Skeletal muscle tissue (tissue), 3 donors: ENCODE measurements at regions not wholly inside any gene's neighbourhood (a gene's known extent, or its start where the extent isn't known, plus 50 kb on each side); places are given as distances from the start of the nearest gene placed in this dataset.

Source experiments
- H3K27ac ChIP-seq: one replicate; pipeline ENCODE4 v1.7.0; 2013; ENCODE audit warnings: mild to moderate bottlenecking, low read depth, low read length, inconsistent platforms
- H3K27me3 ChIP-seq, 3 donors: one replicate each; pipeline ENCODE4 v1.7.0; 2013; ENCODE audit warnings: low read length in 3 of 3; ENCODE audit not compliant: control insufficient read depth in 3 of 3, insufficient read depth in 3 of 3
- H3K36me3 ChIP-seq, 3 donors: one replicate each; pipeline ENCODE4 v1.7.0; 2013; ENCODE audit warnings: low read length in 3 of 3; ENCODE audit not compliant: control insufficient read depth in 3 of 3, insufficient read depth in 3 of 3
- H3K4me1 ChIP-seq, 3 donors: one replicate each; pipeline ENCODE4 v1.7.0; 2013; ENCODE audit warnings: low read length in 3 of 3, mild to moderate bottlenecking in 3 of 3; ENCODE audit not compliant: control insufficient read depth in 3 of 3, insufficient read depth in 3 of 3
- H3K4me3 ChIP-seq, 3 donors: one replicate each; pipeline ENCODE4 v1.7.0; 2013; ENCODE audit warnings: low read length in 3 of 3
- H3K9ac ChIP-seq, 3 donors: one replicate each; pipeline ENCODE4 v1.7.0; 2013; ENCODE audit warnings: low read length in 3 of 3, mild to moderate bottlenecking in 3 of 3, moderate library complexity in 2 of 3, low read depth in 1 of 3
- H3K9me3 ChIP-seq, 3 donors: one replicate each; pipeline ENCODE4 v1.7.0; 2013; ENCODE audit warnings: low read length in 3 of 3; ENCODE audit not compliant: control insufficient read depth in 3 of 3
- donor health status: Osteomylitis.

DNA sequence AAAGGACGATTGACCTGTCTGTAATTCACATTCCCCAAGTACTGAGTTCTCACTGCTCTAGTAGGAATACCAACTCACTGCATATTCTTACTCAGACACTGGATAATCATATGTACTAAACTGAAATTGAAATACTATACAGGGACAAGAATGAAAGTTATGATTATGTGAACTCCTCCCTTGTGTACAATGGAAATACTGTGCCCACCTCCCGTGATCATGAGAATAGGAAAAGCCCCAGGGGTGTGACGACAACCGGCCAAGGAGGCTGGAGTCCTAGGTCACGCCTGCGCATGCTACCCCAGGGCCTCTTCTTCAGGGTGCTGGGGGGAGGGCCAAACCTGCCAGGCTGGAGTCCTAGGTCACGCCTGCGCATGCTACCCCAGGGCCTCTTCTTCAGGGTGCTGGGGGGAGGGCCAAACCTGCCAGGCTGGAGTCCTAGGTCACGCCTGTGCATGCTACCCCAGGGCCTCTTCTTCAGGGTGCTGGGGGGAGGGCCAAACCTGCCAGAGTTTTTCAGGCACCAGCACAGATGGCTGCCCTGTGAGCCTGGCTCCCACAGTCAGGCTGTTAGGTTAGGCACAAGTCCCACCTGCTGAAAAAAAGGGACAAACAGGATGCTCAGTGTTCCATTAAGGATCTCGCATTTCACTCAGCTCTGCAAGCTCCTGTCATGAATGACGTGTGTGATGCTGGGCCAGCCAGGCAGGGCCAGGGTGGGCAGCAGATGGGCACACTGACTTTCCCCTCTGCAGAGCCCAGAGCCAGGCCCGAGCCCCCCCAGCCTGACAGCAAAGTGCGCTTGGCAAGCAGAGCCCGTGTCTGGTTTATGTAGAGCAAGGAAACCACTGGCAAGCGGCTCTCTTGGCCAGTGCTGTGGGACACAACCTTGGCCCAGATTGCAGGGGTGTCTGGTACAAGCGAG is 107.7 kb downstream of the FOXF2 start:
- Histone ChIP-seq H3K4me1 (no peaks in the 10 kb centered on the region), H3K27ac (no peak overlapping the region), H3K9me3 (no peaks in the 10 kb centered on the region), H3K36me3 (no peaks in the 10 kb centered on the region), H3K9ac (no peak overlapping the region), H3K4me3 (no peak overlapping the region), H3K27me3 (peaks cover 0 to 3% (median 0%) of the 10 kb centered on the region in 3 donors)

DNA sequence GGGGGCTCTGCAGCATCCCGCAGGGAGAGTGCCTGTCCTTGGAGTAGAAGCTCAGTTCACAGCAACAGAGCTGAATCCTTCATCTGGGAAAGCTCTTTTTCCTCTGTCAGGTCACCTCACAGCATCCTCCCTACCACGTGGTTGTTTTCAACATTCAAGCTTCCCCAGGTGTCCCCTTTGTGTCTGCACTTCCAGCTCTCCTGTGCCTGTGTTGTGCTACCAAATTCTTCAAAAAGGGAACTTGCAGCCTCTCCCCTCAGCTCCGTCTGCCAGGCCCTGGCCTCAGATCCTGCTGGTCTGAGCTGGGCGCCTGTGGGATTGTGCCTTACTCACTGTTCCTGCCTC is 108.4 kb downstream of the FOXF2 start:
- Histone ChIP-seq H3K9ac (no peak overlapping the region), H3K9me3 (no peaks in the 10 kb centered on the region), H3K4me3 (no peak overlapping the region), H3K27me3 (peaks cover 0 to 3% (median 2%) of the 10 kb centered on the region in 3 donors), H3K36me3 (no peaks in the 10 kb centered on the region), H3K27ac (no peak overlapping the region), H3K4me1 (no peaks in the 10 kb centered on the region)

- Histone ChIP-seq H3K9me3 (no peaks in the 10 kb centered on the region), H3K36me3 (no peaks in the 10 kb centered on the region), H3K27ac (no peak overlapping the region), H3K9ac (no peak overlapping the region), H3K4me3 (no peak overlapping the region), H3K27me3 (peaks cover 0 to 3% (median 2%) of the 10 kb centered on the region in 3 donors), H3K4me1 (no peaks in the 10 kb centered on the region)
Measured at GRCh38 chr6:1498491-1499113, 109.2 kb downstream of the FOXF2 start.

- Histone ChIP-seq H3K4me3 (no peak overlapping the region), H3K27ac (no peak overlapping the region), H3K9me3 (no peaks in the 10 kb centered on the region), H3K9ac (no peak overlapping the region), H3K36me3 (no peaks in the 10 kb centered on the region), H3K4me1 (no peaks in the 10 kb centered on the region), H3K27me3 (peaks cover 0 to 5% (median 3%) of the 10 kb centered on the region in 3 donors)
Measured at GRCh38 chr6:1499777-1500176, 109.9 kb upstream of the FOXC1 start.

DNA sequence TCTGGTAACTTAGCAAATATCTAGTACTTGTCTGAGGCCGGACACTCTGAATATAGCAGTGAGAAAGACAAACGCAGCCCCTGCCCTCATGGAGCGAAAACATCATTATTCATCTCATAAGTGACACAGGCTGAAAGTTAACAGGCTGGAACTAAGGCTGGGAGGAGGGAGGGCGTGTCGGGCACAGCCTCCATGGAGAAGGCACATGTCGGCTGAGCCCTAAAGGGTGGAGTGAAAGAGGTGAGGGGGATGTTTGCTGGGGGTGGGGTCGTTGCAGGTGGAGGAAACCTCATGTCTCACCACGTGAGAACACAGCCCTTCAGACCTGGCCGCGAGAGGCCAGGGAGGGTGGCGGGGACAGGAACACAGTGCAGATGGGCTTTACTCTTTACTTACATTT is 108.8 kb upstream of the FOXC1 start:
- no peak overlapping the region for H3K4me3 ChIP-seq
- H3K9ac ChIP-seq: no peak overlapping the region
- peaks cover 0 to 10% (median 9%) of the 10 kb centered on the region in 3 donors for H3K27me3 ChIP-seq
- H3K27ac ChIP-seq: no peak overlapping the region
- H3K4me1 ChIP-seq: no peaks in the 10 kb centered on the region
- H3K36me3 ChIP-seq: no peaks in the 10 kb centered on the region
- no peaks in the 10 kb centered on the region for H3K9me3 ChIP-seq

DNA sequence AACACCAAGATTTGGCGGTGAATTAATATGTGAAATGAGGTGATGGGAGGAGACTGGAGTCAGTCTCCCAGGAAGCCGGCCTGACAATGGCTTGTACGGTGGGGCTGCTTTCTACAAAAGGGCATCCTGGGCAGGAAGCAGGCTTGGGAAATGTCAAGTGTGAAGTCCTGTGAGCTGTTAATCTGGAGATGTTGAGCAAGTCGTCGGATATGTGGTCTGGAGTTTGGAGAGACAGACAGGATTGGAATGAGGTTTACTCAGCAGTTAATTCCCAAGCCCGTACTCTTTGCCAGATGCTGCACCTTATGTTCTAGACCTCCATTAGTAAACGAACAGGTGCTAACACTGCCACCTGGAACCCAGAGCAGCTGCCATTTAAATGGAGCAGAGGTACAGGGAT is 107.7 kb upstream of the FOXC1 start:
- Histone ChIP-seq H3K4me3 (no peak overlapping the region), H3K4me1 (no peaks in the 10 kb centered on the region), H3K27me3 (peaks cover 3 to 12% (median 10%) of the 10 kb centered on the region in 3 donors), H3K36me3 (no peaks in the 10 kb centered on the region), H3K9ac (no peak overlapping the region), H3K9me3 (no peaks in the 10 kb centered on the region), H3K27ac (no peak overlapping the region)

DNA sequence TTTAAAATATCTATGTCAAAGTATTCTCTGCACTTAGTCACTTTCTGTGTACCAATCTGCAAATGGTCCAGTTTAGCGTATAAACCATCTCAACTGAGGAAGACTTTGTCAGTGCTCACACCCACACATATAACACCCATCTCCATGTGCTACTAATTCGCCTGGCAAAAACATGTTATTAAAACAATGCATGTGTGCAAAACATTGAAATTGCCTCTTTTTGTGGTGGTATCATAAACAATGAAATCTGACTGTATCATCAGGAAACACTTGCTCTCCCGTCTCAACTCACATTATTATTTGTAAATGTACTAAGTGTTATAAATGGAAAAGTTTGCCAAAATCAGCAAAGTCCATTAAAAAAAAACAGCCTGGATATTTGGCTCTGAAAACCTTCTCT is 105.9 kb upstream of the FOXC1 start:
- no peaks in the 10 kb centered on the region for H3K4me1 ChIP-seq
- peaks cover 5 to 12% (median 10%) of the 10 kb centered on the region in 3 donors for H3K27me3 ChIP-seq
- no peak overlapping the region for H3K4me3 ChIP-seq

DNA sequence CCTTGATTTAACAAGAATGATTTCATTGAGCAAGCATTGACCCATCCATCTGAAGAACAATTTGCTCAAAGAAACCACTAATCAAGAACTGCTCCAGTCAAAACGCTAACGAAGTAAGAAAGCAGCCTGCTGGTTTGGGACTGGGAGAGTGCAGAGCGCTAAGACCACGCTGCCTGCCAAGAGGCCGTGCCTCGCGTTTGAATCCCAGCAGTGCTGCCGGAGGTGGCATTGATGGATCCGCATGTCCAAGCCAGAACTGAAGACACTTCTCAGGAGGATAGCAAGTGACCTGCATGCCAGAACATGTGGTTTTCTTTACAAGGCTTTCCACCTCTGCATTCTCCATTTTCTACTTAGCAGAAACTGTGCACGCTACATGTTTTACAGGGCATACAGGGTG is 105.2 kb upstream of the FOXC1 start:
- Histone ChIP-seq H3K4me3 (no peak overlapping the region), H3K4me1 (no peaks in the 10 kb centered on the region), H3K9ac (no peak overlapping the region), H3K27me3 (peaks cover 5 to 12% (median 10%) of the 10 kb centered on the region in 3 donors), H3K36me3 (no peaks in the 10 kb centered on the region), H3K9me3 (no peaks in the 10 kb centered on the region), H3K27ac (no peak overlapping the region)

More for the DNA sequence above, 105.9 kb upstream of the FOXC1 start:
- no peaks in the 10 kb centered on the region for H3K9me3 ChIP-seq
- H3K36me3 ChIP-seq: no peaks in the 10 kb centered on the region
- H3K27ac ChIP-seq: no peak overlapping the region
- no peak overlapping the region for H3K9ac ChIP-seq

DNA sequence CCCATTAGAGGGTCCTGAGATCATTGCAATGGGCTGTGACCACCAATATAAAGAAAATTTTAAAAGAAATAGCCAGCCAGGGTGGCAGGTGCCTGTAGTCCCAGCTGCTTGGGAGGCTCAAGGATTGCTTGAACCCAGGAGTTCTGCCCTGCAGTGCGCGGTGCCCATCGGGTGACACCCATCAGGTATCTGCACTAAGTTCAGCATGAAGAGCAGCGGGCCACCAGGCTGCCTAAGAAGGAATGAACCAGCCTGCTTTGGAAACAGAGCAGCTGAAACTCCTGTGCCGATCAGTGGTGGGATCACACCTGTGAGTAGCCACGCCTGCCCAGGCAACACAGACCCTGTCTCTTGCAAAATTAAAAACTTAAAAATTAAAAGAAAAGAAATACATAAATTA is 102.5 kb upstream of the FOXC1 start:
- no peaks in the 10 kb centered on the region for H3K36me3 ChIP-seq
- H3K9ac ChIP-seq: no peak overlapping the region
- H3K27me3 ChIP-seq: peaks cover 5 to 10% (median 9%) of the 10 kb centered on the region in 3 donors

DNA sequence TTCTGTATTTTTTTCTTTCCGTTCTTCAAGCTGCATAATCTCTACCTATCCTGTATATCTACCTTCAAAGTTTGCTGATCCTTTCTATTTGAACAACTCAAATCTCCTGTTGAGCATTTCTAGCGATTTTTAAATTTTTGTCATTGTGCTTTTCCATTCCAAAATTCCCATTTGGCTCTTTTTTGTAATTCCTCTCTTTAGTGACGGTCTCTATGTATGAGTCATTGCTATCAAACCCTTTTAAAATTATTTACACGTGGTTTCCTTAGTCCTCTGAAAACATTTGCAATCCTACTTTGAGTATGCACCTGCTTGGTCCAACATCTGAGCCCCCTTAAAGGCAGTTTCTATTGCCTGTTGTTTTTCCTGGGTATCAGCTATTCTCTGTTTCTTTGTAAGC is 100.5 kb upstream of the FOXC1 start:
- H3K27me3 ChIP-seq: peaks cover 5 to 9% (median 6%) of the 10 kb centered on the region in 3 donors
- no peak overlapping the region for H3K9ac ChIP-seq
- H3K4me3 ChIP-seq: no peak overlapping the region
- H3K4me1 ChIP-seq: no peaks in the 10 kb centered on the region
- no peaks in the 10 kb centered on the region for H3K36me3 ChIP-seq
- no peaks in the 10 kb centered on the region for H3K9me3 ChIP-seq
- no peak overlapping the region for H3K27ac ChIP-seq

More for the DNA sequence above, 102.5 kb upstream of the FOXC1 start:
- no peak overlapping the region for H3K27ac ChIP-seq
- H3K9me3 ChIP-seq: no peaks in the 10 kb centered on the region
- H3K4me1 ChIP-seq: no peaks in the 10 kb centered on the region
- no peak overlapping the region for H3K4me3 ChIP-seq
